Activated CD4-positive, alpha-beta T cell treated with anti-CD3 and anti-CD28 coated beads for 24 hours (primary cell): ENCODE measurements at regions not wholly inside any gene's neighbourhood (a gene's known extent, or its start where the extent isn't known, plus 50 kb on each side); places are given as distances from the start of the nearest gene placed in this dataset.
"Not testable (repeated sequence)": the region's sequence is repeated elsewhere in the genome, so short reads cannot be mapped to it uniquely, and the experiment has no call there.

Experiments
- DNase-seq, 2 donors: peaks; one replicate each; pipeline ENCODE4 v3.0.0-alpha.2; 2020; ENCODE audit warnings: low read depth in 2 of 2

- no peak for DNase-seq
Measured at GRCh38 chr3:110608566-110608965, 463.1 kb upstream of the NECTIN3 start.

GRCh38 chr3:110612045-110612444, 459.6 kb upstream of the NECTIN3 start:
- no peak for DNase-seq

DNA sequence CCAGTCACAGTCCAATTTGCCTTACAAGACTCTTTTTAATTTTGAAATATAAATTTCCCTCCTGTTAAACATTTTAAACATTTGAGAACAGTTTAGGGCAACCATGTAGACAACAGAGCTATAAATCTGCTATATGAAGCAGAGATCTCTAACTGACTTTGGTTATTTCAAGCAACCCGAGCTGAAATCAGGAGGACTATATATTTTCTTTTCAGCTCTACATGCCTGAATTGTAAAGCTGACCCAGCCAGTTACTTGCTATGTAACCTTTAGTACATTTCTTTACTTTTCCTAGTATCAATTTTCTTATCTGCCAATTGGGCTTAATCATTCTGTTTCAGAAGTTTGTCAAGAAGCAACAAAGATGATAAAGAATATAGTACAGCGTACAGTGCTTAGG, 457.4 kb upstream of the NECTIN3 start:
- DNase-seq, result no peak

- DNase-seq, result no peak
Measured at GRCh38 chr3:110615454-110615853, 456.2 kb upstream of the NECTIN3 start.

- no peak for DNase-seq
Measured at GRCh38 chr3:110618512-110619226, 452.9 kb upstream of the NECTIN3 start.

DNA sequence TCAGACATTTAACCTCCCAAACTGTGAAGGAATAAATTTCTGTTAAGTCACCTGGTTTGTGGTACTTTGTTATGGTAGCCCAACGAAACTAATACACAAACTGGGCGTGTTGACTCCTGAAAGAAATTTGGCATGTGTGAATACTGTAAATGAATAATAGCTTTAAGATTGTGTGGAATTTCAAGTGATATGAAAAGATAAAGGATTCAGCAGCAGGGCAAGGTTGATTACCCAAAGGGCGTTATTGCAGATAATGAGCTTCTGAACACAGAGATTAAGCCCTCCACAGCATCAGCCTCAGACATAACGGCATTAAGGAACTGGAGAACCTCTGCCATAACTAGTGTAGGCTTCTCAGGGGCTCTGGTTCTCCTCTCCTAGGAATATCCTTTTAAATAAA, 451.5 kb upstream of the NECTIN3 start:
- no peak for DNase-seq

DNA sequence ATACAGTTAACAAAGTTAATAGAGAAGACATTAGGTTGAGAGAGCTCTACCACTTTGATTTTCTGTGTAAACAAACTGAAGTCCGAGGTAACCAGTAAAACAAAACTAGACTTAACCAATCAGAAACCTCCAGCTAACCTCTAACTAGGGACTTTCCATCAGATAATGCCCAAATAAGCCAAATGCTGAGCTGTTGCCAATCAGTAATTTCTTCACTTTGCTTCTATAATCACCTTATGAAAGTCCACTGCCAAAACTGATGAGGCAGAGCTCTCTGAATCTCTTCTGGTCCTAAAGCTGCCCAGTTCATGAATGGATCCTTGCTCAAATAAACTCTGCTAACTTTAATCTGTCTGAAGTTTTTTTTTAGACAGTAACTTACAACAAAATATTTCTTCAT, 448.0 kb upstream of the NECTIN3 start:
- no peak for DNase-seq

DNA sequence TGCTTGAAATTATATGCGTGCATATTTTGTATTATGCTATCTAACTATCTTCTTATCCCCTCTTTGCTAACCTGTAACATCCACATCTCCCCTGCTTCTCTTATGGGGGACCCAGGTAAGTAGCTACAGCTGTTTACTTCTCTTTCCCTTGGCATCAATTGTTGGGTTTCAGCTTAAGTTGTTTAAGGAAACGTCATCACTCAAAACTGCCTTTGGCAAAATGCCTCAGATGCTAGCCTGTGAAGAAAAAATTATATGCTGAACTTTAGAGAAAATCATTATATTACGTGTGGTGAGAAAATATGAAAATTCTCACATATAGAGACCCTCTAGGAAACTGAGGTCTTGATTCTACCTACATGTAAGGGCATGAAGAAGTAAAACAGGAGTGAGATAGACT, 447.0 kb upstream of the NECTIN3 start:
- no peak for DNase-seq

GRCh38 chr3:110625201-110625747, 446.3 kb upstream of the NECTIN3 start:
- no peak for DNase-seq

GRCh38 chr3:110626652-110627111, 444.9 kb upstream of the NECTIN3 start:
- DNase-seq, result not testable (repeated sequence)

- DNase-seq, result no peak
Measured at GRCh38 chr3:110628650-110629301, 442.8 kb upstream of the NECTIN3 start.

DNA sequence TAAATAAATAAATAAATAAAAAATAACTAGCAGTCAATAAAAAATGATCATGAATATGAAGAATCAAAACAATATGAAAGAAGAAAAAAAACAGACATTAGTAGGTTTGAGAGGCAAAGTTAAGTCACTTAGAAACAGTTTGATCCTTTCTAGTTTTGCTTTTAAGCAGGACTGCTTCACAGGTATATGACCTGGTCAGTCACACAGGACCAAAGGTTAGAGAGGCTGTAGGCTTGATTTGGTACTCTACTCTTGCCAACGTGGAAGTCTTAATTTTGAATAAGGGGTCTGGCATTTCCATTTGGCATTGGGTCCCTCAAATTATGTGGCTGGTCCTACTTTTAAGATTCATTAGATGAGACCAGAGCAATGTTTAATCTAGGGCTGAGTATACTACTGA, 441.7 kb upstream of the NECTIN3 start:
- DNase-seq, result no peak

- DNase-seq, result no peak
Measured at GRCh38 chr3:110644203-110644602, 427.4 kb upstream of the NECTIN3 start.

- DNase-seq, result no peak
Measured at GRCh38 chr3:110646055-110646454, 425.6 kb upstream of the NECTIN3 start.

DNA sequence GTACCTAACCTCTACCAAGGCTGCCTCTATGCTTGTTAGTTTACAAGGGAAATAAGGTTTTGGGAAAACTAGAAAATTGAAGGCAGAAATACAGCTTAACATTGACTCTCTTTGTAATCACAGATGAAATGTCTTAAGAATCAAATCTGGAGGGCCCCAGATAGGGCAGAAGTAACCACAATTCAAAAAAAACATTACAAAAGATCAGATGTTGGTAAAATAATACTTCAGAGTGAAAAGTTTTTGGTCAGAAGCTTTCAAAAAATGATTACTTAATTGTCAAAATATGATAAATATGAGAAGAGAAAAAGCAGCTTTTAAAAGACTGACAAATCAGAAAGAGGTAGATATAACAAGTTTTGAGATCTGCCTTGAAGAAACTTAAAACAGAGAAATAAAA, 425.1 kb upstream of the NECTIN3 start:
- DNase-seq, result no peak

- DNase-seq, result no peak
Measured at GRCh38 chr3:110647586-110647985, 424.0 kb upstream of the NECTIN3 start.

DNA sequence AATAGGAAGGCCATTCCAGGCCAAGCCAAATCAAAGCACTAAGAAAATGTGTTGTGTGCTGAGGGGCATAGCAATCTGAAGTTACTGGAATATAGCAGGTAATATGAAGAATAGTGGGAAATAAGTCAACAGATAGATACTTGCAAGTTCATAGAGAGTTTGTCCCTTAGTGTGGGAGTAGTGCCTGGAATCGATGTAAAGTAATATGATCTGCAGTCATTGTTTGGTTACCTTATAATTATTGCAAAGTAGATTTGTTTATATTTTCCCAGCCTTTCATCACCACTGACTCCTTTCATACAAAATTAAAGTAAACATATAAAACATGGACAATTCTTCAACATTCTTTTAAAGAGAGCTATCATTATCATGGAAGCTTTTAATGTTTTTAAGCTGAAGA, 420.9 kb upstream of the NECTIN3 start:
- no peak for DNase-seq

GRCh38 chr3:110654843-110655502, 416.6 kb upstream of the NECTIN3 start:
- no peak for DNase-seq

DNA sequence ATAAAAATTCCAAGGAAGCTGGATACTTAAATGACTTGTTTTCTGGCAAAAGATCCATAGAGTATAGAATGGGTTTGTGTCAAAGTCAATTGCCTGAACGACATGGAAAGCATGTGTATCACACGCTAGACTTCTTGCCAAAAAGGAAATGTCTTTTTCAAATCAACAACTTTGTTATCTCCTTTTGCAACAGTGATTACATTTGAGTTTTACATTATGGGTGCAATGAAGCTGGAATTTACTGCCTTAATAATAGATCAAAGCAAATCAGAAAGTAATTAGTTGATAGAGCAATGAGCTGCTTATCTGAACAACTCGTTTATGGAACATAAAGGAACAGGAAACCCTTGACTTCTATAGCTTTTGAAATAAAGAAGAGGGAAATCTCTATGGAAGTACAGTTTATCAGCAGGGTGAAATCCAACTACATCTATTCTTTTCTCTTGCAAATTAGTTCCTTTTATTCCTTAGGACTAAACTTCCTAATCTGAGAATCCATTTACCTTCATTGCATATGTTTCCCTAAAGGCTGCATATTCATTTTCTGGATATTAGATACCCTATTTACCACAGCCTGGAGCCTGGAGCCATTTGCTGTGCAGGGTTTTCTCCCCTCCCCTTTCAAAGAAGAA, 415.1 kb upstream of the NECTIN3 start:
- no peak for DNase-seq

DNA sequence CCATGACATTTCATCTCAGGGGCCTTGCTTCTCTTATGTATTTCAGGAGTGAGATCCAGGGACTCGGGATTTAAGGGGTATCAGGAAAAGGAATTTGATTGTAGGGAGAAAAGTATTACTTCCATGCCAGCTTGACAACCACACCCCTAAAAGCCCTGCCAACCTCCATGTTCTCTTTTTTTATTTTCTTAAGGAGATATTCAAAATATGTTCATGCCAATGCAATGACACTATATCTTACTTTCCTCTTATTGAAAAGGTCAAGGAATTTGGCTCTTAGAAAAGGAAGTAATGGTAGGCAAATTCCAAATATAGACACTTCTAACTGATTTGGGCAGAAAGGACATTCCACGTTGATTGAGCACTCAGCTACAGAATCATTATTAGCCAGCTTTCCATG, 407.5 kb upstream of the NECTIN3 start:
- DNase-seq, result no peak

DNA sequence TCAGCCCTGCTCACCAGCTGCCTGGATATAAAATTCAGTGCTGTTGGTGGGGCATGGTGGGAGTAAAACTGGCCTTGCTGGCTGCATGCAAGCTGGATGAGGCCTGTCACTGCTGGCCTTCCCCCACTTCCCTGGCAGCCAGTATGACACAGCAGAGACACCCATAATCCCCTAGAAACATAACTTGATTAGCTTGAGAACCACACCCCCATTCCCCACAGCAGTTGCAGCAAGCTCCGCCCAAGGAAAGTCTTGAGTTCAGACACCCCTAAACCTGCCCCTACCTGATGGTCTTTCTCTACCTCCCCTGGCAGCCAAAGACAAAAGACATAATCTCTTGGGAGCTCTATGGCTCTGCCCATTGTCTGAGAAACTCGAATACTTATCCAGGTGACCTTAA, 405.1 kb upstream of the NECTIN3 start:
- no peak for DNase-seq

DNA sequence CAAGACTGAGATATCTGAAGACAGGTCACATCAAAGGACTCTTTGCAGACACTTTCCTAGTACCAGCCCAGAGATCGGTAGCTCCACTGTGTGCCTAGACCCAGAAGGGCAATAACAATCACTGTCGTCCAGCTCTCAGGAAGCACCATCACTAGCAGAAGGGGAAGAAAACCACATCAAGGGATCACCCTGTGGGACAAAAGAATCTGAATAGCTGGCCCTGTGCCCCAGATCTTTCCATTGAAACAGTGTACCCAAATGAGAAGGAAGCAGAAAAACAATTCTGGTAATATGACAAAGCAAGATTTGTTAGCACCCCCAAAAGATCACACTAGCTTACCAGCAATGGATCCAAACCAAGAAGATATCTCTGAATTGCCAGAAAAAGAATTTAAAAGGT, 404.4 kb upstream of the NECTIN3 start:
- no peak for DNase-seq
